Stimulated activated CD8-positive, alpha-beta memory T cell treated with anti-CD3 and anti-CD28 coated beads, Interleukin-12 subunit alpha, Interleukin-12 subunit beta, amount 100 ng/mL, for 1 hour (primary cell): ENCODE measurements at regions not wholly inside any gene's neighbourhood (a gene's known extent, or its start where the extent isn't known, plus 50 kb on each side); places are given as distances from the start of the nearest gene placed in this dataset.

ENCODE experiments used
- DNase-seq: peaks from one replicate; pipeline ENCODE4 v3.0.0-alpha.2; 2020; ENCODE audit warnings: low read depth

GRCh38 chr12:127300075-127300474 lies 966.9 kb upstream of the TMEM132C start:
- no peak for DNase-seq

GRCh38 chr12:127300753-127301152 lies 966.2 kb upstream of the TMEM132C start:
- no peak for DNase-seq

- DNase-seq, result no peak
Observed at GRCh38 chr12:127301876-127302275, 965.1 kb upstream of the TMEM132C start.

- no peak for DNase-seq
Observed at GRCh38 chr12:127304751-127305725, 961.9 kb upstream of the TMEM132C start.

GRCh38 chr12:127306604-127307215 lies 960.3 kb upstream of the TMEM132C start:
- DNase-seq, result no peak

- DNase-seq, result no peak
Observed at GRCh38 chr12:127307528-127307927, 959.4 kb upstream of the TMEM132C start.

- DNase-seq, result no peak
Observed at GRCh38 chr12:127308148-127308547, 958.8 kb upstream of the TMEM132C start.

GRCh38 chr12:127310548-127310947 lies 956.4 kb upstream of the TMEM132C start:
- DNase-seq, result no peak

- no peak for DNase-seq
Observed at GRCh38 chr12:127311720-127312364, 955.1 kb upstream of the TMEM132C start.

- DNase-seq, result no peak
Observed at GRCh38 chr12:127324681-127325080, 942.3 kb upstream of the TMEM132C start.

GRCh38 chr12:127327986-127328385 lies 939.0 kb upstream of the TMEM132C start:
- DNase-seq, result no peak

GRCh38 chr12:127328867-127329266 lies 938.1 kb upstream of the TMEM132C start:
- no peak for DNase-seq

GRCh38 chr12:127334365-127334764 lies 932.6 kb upstream of the TMEM132C start:
- DNase-seq, result no peak

GRCh38 chr12:127334912-127335644 lies 931.9 kb upstream of the TMEM132C start:
- no peak for DNase-seq

GRCh38 chr12:127336416-127336815 lies 930.6 kb upstream of the TMEM132C start:
- DNase-seq, result no peak

- DNase-seq, result no peak
Observed at GRCh38 chr12:127339065-127339464, 927.9 kb upstream of the TMEM132C start.

GRCh38 chr12:127340381-127340780 lies 926.6 kb upstream of the TMEM132C start:
- no peak for DNase-seq

- no peak for DNase-seq
Observed at GRCh38 chr12:127342861-127343260, 924.1 kb upstream of the TMEM132C start.

- DNase-seq, result no peak
Observed at GRCh38 chr12:127343940-127344339, 923.0 kb upstream of the TMEM132C start.

GRCh38 chr12:127351481-127352010 lies 915.4 kb upstream of the TMEM132C start:
- DNase-seq, result no peak

- DNase-seq, result no peak
Observed at GRCh38 chr12:127355061-127355841, 911.7 kb upstream of the TMEM132C start.
